GM21423 (cell line): ENCODE measurements at regions not wholly inside any gene's neighbourhood (a gene's known extent, or its start where the extent isn't known, plus 50 kb on each side); places are given as distances from the start of the nearest gene placed in this dataset.

ENCODE experiments used
- ATAC-seq: cut with Tn5 transposase; IDR thresholded peaks from one replicate; pipeline ENCODE4 v1.9.1; 2021; ENCODE audit warnings: mild to moderate bottlenecking, moderate library complexity; ENCODE audit not compliant: unreplicated experiment

GRCh38 chr6:169048185-169048864 lies 205.3 kb downstream of the THBS2 start:
- no peak for ATAC-seq

DNA sequence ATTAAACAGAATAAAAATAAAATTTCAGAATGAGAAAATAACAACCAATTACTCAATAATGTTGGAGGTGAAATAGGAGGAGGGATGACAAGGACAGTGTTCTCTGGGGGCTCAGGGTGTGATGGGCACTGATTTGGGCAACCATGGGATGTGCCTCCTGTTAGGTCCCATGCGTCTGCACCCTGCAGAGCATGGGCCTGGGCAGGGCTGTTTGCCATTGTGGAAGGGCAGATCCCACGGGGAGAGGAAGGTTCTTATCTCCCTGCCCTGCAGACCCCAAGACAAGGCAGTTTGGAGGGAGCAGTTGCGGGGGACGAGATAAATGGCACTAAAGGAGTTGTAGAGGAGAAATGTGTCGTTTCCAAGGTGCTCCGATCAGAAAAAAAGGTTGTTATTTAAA lies 206.3 kb downstream of the THBS2 start:
- no peak for ATAC-seq

DNA sequence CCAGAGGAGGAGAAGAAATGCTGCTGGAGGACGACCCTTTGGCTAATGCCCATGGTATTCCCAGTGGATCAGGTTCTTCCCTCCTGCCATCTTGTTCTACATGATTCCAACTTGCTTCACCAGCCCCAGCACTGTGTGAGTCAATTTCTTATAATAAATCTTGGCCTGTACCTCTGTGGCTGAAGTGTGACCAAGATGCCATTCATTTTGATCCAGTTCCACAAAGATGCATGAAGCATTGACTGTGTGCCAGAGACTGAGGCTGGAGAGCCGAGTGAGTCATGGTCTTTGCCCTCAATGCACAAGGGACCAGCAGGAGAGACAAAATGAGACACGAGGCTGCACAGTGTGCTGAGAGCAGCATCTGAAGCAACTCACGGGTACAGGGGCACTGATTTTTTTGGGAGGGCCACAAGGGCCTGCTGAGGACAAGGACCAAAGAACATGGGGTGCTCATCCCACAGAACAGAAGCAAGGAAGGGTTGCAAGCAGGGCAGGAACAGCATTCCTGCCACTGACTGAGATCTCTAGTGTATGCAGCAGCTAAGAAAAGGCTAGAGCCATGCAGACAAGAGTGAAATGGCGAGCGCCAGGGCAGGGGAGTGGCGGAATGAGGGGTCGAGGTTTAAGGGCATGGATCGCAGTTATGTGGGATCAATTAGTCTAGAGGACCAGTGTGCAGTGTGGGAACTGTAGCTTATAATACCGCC lies 207.0 kb downstream of the THBS2 start:
- ATAC-seq = no peak

DNA sequence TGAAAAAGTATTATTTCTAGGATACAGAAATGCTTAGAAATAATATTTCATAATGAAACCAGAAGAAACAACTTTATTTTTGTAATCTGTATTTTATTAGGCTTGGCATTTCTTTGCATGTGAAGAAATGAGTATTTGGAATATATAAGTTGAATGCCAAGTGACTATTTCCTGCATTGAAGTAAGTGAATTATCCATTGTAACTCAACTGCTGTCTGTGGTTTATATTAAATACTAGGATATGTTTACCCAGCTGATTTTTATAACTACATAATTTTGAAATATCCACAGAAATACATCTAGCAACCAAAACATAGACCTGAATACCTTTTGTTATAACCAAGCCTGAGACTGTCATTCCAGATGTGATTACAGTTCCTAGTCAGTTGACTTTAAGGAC lies 207.6 kb downstream of the THBS2 start:
- no peak for ATAC-seq

DNA sequence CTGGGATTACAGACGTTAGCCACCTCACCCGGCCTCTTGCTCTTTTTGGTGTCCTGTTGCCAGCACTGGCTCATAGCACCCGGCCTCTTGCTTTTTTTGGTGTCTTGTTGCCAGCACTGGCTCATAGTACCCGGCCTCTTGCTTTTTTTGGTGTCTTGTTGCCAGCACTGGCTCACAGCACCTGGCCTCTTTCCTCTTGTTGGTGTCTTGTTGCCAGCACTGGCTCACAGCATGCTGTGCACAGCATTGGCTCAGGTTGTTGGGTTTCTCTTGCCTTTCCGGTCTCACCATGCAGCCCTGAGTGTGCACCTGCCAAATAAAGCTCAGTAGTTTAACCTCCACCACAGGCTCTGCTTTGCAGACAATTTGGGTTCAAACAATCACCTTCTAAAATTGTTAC lies 208.2 kb downstream of the THBS2 start:
- ATAC-seq = no peak

DNA sequence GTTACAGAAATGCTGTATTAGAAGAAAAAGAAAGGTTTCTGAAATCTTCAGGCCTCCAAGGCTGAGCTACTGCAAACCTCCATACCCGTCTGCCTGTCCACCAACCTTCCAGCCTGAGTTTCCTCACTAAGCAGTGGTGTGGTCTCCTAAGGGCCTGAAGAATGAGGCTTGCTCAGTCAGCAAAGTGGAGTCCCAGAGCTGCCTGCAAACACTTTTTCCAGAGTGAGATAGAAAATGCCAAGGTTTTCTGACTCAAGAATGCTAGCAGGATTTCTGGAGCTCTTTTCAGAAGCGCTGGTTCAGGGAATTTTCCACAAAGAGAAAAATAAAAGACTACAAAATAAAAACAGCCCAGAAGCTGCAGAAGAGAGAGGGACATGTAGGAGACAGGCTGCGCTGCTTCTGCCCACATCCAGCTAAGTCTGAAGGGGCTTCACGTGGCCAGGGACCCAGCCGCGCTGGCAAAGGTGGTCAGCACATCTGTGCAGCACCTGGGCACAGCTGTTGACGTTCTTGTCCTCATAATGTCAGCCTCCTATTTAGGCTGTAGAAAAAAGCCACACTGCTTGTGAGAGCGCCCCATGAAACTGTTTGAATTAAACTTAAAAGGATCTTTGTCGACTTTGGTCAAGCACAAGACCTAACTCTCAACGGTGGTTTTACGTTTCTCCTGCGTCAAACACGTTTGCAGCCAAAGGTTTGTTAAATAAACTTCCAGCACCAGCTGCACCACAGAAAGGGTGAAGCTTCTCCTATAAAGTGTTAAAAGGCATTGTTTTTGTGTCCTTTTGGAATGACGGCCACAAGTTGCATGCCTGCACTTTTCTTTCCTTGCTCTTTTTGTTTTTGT lies 209.0 kb downstream of the THBS2 start:
- ATAC-seq = no peak

- ATAC-seq = no peak
Observed at GRCh38 chr6:169042061-169042460, 211.6 kb downstream of the THBS2 start.

- no peak for ATAC-seq
Observed at GRCh38 chr6:169041078-169041477, 212.6 kb downstream of the THBS2 start.

- no peak for ATAC-seq
Observed at GRCh38 chr6:169038691-169039090, 215.0 kb downstream of the THBS2 start.

- ATAC-seq = no peak
Observed at GRCh38 chr6:169035385-169036240, 218.0 kb downstream of the THBS2 start.

DNA sequence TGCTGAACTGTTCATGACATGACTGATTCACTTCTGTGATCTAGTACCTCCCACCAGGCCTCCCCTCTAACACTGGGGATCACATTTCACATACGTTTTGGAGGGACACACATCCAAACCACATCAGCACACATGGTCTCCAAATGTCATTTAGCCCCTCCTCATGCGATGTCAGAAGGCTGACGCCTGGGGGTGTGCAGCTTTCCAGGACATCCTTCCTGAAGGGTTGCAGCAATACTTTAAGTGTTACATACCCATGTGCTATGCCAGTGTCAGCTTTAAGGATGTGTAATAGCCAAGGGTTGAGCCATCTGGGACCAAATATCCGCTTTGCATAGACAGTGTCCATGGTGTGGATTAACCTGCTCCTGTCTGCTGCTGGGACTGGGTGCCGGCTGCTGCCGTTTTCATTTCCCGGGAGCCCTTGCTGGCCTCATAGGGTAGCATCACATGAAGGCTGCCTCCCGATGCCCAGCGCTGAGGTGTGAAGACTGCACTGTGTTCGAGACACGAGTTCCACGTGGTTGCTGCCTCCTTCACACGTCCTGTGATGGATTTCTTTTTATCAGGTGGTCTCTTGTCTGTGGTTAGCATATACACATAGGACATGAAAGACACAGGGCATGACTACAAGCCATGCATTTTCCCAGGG lies 219.0 kb downstream of the THBS2 start:
- ATAC-seq = no peak

- ATAC-seq = no peak
Observed at GRCh38 chr6:169029861-169030260, 223.8 kb downstream of the THBS2 start.

DNA sequence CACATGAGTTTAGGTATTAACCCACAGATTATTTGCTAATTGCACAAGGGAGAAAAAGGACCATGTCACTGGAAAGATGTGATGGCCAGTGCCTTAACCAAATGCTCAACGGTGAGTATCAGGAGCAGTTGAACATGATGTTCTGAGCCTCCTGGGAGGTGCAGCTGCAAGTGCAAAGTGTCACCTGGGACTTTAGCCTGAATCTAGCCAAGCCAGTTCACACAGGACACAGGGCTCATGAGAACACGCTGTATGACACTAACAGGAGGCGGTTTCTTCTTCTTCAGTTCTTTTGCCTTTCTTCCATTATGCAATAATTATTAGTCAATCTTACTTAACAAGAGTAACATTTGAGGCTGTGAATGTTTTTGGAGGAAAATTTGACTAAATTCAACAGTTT lies 225.3 kb downstream of the THBS2 start:
- ATAC-seq = no peak

DNA sequence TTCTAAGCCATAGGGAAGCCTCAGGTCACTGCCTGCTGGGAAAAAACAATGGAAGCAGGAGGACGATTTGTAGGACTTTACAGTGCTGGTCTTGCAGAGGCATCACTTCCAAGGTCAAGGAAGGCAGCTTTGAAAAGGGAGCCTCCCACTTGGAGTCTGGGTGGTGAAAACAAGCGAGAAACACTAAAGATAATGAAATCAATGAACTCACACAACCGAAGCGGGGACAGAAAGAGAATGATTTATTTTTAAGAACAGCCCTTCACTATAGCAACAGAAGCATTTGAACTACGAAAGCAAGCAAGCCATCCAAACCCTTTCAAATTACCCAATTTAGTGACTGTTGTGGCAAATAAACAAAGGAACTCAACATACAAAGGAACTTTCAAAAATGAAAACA lies 227.5 kb downstream of the THBS2 start:
- ATAC-seq = no peak

GRCh38 chr6:169024047-169024660 lies 229.5 kb downstream of the THBS2 start:
- no peak for ATAC-seq

- ATAC-seq = no peak
Observed at GRCh38 chr6:169023161-169023874, 230.3 kb downstream of the THBS2 start.

DNA sequence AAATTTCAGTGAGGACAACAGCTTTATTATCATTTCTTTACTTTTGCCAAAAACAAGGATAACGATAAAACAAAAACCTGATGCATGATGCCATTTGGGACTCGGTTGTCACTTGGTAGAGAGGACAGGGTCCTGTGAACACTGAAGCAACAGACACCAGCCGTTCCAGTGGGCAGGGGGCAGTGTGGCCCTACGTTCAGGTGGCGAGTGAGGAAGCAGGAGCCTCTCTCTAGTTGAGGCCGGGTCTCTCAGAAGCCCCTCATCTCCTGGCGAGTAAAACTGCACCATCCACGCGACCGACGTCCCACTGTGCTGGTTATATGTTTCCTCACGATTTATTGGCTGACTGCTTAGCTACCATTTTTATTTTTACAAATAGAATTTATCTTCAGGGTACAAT lies 231.6 kb downstream of the THBS2 start:
- ATAC-seq = no peak

GRCh38 chr6:169020821-169021220 lies 232.8 kb downstream of the THBS2 start:
- no peak for ATAC-seq
